Tibial nerve (tissue), 4 donors: ENCODE measurements at regions not wholly inside any gene's neighbourhood (a gene's known extent, or its start where the extent isn't known, plus 50 kb on each side); places are given as distances from the start of the nearest gene placed in this dataset.

Experiments
- EP300 ChIP-seq, 2 donors: sonication (generic); formaldehyde crosslinking; IDR thresholded peaks; one replicate each; pipeline ENCODE4 v1.6.1; 2017; ENCODE audit warnings: antibody characterized with exemption in 2 of 2, mild to moderate bottlenecking in 1 of 2
- POLR2A ChIP-seq, 2 donors: fragments of 450-650 bp; IDR thresholded peaks; one replicate each; pipeline ENCODE4 v1.6.1; 2017; ENCODE audit warnings: antibody characterized with exemption in 2 of 2, mild to moderate bottlenecking in 2 of 2, moderate library complexity in 2 of 2
- TF ChIP-seq, protein P1 (sequence below), 5 experiments: fragments of 200-600 bp in 3 of 5; fragments of 450-650 bp in 2 of 5; sonication (generic) in 3 of 5; IDR thresholded peaks; one replicate each; pipeline ENCODE4 v1.5.1; 2016 to 2019; ENCODE audit warnings: antibody characterized with exemption in 5 of 5, mild to moderate bottlenecking in 3 of 5, moderate library complexity in 2 of 5

DNA sequence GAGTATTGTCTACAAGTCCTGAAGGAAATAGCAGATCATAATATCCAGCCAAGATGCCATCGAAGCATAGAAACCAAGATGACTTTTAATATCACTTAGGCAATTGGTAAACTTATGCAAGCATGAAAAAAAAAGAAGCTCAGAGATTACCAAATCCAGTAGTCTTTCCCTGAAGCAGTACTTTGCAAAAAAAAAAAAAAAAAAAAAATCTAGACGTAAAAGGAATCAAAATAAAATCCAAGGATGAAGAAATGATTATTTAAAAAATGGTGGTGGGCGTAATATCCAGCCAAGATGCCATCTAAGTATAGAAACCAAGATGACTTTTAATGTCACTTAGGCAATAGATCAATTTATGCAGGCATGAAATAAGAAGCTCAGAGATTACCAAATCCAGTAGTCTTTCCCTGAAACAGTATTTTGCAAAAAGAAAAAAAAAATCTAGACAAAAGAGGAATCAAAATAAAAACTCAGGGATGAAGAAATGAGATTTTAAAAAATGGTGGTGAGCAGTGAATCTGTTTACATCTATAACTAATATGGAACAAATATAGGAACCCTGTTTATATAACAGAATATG, 108.8 kb downstream of the GYPC start:
- TF ChIP-seq POLR2A (IDR thresholded peaks at IDR 0.05) = no peak
- TF ChIP-seq, protein P1, sequence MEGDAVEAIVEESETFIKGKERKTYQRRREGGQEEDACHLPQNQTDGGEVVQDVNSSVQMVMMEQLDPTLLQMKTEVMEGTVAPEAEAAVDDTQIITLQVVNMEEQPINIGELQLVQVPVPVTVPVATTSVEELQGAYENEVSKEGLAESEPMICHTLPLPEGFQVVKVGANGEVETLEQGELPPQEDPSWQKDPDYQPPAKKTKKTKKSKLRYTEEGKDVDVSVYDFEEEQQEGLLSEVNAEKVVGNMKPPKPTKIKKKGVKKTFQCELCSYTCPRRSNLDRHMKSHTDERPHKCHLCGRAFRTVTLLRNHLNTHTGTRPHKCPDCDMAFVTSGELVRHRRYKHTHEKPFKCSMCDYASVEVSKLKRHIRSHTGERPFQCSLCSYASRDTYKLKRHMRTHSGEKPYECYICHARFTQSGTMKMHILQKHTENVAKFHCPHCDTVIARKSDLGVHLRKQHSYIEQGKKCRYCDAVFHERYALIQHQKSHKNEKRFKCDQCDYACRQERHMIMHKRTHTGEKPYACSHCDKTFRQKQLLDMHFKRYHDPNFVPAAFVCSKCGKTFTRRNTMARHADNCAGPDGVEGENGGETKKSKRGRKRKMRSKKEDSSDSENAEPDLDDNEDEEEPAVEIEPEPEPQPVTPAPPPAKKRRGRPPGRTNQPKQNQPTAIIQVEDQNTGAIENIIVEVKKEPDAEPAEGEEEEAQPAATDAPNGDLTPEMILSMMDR (IDR thresholded peaks at IDR 0.05) = no peak
- TF ChIP-seq EP300 (IDR thresholded peaks at IDR 0.05) = no peak
